HG03565 (cell line): ENCODE measurements at regions not wholly inside any gene's neighbourhood (a gene's known extent, or its start where the extent isn't known, plus 50 kb on each side); places are given as distances from the start of the nearest gene placed in this dataset.

Source experiments
- ATAC-seq: cut with Tn5 transposase; IDR thresholded peaks from one replicate; pipeline ENCODE4 v1.9.1; 2021; ENCODE audit warnings: mild to moderate bottlenecking, moderate library complexity; ENCODE audit not compliant: unreplicated experiment

DNA sequence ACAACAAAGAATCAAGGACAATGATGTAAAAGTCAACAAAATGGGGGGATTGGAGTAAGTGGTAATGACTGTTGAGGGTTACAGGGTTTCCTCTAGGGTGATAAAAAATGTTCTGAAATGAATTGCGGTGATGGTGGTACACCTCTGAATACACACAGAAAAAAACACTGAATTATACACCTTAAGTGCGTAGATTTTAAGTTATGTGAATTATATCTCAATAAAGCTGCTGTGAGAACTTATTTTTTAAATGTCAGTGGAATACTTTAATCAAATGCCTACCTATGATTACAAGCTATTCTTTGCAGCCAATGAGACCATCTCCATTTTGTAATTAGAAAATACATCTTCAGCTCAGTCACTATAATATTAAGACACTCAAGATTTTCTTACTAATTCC, 53.5 kb downstream of the ZNF608 start:
- ATAC-seq = no peak

DNA sequence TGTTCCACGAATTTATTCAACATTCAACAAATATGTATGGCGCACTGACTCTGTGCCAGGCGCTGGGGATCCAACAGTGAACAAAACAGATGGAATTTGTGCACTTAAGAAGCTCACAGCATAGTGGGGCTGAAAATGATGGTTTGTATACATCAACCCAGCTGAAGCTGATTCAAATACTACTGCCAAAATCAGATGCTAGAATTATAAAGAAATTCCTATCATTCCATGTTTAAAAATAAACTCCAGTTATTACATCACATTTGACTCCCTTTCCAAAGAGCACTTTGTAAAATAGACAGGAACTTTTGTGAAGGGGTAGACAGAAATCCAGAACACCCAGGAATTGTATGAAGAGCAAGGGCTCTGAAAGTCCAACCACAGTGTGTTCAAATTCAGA, 54.1 kb downstream of the ZNF608 start:
- ATAC-seq = no peak

DNA sequence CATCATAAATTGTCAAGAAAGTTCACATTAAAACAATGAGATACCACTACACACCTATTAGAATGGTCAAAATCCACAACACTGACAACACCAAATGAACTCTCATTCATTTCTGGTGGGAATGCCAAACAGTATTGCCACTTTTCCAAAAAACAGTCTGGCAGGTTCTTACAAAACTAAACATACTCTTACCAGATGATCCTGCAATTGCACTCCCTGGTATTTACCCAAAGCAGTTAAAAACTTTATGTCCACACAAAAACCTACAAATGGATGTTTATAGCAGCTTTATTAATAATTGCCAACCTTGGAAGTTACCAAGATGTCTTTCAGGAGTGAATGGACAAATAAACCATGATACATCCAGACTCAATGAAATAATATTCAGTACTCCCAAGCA, 56.8 kb downstream of the ZNF608 start:
- ATAC-seq = no peak

DNA sequence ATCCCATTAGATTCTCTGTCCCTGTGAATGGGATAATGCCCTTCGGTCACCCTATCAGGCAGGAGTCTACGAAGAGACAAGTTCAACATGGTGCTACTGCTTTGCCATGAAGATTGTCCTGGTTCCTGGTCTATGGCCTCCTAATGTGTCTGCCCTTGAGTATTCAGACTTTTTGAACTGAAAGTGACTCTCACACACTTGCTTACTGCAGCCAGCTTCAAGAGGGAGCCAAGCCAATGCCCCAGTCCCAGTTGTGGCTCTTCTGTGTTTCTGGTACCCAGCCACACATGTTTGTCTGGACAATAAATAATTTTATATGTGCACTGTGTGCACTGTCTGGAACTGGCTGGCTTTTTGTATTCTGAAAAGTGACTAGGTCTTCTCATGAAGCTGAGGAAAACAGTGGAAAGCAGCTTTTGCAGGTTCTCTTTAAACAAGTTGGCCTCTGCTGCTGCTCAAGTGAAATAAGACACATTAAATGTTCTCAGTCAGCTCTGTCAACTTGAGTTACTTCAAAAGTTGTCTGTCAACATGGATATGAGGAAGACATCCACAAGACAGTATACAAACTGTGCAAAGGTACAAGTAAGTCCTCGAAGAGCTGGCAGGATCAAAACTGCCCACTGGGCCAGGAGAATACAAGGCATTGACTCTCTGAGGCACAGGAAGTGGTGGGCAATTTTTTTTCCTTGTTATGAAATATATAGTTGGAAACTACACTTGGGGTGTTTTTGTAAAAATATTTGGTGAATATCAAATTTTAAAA, 60.0 kb downstream of the ZNF608 start:
- no peak for ATAC-seq

DNA sequence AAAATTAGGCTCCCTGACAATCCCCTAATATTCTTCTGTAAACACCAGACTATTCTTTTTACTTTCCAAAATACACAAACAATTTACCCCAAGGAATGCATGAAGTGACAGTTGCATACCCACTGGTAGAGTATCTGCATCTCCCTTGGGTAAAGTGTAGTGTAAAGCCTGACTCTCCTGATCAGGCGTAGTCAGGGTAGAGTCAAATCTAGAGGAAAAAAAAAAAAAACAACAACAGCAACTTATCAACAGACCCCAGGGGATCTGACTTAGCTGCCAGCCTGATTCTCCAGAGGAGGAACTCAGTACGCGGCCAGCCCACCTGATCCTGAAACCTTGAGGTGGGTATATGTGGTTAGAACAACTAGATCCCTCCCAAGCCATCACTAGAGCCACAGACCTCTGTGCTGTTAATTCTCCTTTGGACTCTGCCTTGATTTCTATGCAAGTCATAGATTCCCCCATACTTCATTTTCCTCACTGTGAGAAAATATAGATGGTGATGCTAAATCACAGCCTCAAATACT, 61.0 kb downstream of the ZNF608 start:
- no peak for ATAC-seq

DNA sequence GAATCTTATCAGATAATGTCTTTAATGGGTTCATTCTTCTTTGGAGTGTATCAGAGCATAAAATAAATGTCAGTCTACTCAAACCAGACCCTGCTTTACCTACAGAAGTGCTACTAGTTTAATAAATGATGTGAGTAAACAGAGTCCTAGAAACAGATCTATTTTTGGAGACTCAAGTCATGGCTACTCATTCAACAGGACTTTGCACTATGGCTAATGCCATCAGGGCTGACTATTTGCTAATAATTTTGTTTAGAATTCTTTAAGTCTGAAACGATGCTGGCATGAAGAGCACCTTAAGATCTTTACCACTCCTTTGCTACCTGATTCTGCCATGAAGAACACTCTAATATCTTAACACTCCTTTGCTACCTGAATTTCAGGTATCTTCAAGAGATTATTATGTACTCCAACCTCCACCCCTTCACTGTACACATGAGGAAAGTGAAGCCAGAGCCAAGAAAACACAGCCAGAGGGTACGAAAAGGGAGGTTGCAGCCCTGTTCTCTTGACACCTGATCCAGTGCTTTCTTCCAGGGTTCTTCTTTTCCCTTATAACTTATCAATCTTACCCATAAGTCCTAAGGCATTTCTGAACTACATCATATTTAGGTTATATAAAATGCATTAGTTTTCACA, 62.4 kb downstream of the ZNF608 start:
- ATAC-seq = no peak

DNA sequence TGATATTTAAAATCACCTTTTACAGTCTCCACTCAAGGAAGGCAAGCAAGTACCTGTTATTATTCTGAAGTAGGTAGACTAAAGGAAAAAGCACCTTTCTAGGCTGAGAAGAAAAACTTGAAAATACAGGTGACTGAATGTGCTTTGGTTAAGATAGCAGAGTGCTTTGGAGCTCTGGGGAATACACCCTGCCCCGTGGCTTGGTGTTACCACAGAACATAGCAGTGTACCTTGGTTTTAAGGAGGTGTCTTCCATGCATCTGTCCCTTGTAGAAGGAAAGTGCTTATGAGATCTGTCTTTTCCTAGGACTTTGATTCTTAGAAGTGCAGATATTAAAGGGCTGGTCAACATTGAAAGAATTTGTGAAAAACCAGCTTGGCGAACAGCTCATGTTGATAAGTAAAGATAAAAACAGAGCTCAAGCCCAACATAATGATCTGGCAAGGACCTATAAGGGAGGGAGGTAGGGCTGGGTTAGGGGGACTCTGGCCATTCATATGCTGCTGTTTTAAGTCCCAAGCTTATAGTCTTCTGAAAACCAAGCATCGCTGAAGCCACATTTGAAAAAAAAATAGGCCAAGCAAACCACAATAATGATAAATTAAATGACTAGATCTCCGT, 66.8 kb downstream of the ZNF608 start:
- no peak for ATAC-seq

DNA sequence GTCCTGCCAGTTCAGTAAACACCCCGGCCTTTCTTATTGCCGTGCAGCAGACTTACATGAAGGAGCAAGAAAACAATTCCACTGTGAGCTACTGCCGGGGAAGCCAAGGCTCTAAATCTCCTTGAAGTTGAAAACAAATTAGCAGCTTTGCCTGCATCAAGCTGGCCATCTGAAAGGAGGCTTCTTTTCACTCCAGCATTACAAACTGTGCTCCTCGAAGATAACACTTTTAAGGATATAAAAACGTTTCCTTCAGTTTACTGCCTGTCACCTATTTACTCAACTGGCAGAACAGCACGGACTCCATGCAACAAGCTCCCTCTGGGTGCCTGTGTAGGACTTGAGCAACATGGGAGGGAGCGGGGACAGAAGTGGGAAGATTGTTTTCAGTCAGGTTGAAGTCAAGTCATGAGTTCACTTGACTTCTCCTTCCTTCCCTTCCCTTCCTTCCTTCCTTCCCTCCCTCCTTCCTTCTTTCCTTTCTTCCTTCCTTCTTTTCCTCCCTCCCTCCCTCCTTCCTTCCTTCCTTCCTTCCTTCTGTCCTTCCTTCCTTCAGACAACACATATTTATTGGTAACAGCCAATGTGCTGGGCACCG, 67.4 kb downstream of the ZNF608 start:
- ATAC-seq = no peak

DNA sequence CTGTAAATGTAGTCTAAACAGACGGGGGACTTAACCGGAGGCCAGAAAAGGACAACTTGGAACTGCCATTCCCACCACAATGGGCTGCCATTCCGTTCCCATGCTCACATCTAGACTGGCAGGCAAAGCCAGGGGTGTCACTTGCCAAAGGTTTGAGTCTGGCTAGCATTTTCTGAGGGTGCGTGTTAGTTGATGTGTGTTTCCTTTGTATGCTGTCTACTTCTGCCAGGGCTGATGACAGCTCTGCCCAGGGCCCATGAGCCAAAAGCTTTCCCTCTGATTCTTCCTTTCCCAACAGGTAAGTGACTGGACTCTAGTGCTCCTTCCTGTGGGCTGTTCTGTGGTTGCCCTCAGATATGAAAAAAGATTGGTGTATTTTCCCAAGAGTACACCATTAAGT, 68.0 kb downstream of the ZNF608 start:
- no peak for ATAC-seq

DNA sequence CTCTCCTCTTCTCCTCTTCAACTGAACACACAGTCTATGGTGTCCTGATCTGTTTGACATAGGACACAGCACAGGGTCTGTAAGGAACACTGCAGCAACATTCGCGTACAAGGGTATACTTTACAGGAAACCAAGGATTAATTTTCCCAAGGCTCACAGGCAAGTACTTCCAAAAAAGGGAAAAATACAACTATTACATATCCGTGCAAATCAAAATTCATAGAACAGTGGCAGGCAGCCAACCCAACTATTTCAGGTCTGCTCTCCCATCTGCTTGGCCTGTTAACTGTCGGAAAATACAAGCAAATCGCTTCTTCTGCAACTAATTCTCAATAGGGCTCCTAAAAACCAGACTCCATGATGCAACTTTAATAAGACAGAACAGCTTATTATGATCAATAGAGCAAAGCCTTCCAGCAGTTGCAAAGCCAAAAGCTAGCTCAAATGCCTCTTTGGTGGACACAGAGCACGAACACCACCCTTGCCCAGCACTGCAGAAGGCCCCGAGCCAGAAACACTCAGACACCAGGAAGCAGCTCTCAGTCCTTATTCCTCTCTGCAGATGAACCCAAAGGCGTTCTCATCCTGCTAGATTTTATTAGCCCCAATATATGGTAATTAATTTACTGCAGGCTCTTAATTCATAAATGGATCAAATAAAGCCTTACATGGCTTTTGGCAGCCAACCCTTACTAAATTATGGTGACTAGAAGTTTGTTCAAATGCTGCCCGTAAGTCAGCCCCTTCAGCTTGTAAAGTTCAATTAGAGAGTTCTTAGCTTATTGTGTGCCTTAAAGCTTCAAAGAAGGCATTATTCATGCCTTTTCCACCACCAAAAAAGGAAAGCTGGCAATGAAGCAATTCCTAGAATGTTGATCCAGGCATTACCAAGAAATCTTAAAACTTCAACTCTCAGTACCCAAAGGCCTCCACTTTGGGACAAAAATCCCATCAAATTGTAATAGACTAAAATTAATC, 68.8 kb downstream of the ZNF608 start:
- ATAC-seq = no peak

DNA sequence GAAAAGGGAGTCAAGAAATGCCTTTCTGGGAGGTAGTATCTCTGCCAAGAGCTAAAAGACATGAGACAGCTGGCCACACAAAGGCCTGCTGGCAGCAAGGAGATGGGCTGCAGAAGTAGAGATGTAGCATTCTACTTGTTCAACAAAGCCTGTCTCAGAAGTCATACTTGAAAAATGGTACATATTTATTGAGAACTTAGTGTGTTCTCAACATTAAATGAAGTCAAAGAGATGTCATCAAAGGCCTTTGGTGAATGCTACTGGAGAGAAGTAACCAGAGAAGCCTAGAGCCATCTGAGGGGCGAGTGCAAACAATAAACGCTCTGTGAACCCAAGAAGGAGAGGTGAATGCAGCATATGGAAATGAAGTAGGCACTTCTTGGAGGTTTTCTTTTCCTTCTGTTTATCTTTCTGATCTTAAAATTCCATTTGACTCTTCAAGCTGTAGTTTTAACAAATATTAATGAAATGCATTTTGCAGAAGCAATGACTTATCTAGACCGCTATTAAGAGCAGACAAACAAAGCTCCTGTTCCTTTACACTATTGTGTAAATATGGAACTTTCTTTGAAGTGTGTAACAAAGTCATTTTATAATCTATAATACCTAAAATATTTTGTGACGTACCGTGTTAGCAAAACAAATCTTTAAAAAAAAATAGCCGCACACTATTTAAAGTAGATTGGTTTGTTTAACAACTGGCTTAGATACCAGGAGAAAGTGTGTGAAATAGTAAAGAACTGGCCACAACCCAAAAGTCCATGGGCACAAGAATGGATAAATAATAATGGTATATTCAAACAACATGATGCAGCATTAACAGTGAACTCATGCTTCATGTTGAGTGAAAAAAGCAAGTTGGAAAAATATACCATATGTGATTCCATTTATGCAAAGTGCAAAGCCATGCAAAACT, 70.2 kb downstream of the ZNF608 start:
- no peak for ATAC-seq

DNA sequence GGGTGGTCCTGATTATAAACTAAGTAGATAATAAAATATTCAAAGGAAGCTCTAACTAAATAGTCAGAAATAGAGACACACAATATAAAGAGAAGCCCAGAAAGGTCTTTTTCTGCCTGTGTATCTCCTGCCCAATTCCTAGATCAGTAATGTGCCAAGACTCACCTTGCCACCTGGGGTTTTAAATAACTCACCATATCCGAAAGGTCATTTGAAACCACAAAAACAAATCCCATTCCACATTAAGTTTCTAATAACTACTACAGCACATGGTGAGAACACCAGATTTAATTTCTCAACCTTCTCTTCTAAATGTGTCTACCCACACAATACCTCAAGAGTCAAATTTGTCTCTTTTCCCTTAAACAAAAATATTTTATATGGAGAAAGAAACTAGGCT, 75.2 kb downstream of the ZNF608 start:
- ATAC-seq = no peak

DNA sequence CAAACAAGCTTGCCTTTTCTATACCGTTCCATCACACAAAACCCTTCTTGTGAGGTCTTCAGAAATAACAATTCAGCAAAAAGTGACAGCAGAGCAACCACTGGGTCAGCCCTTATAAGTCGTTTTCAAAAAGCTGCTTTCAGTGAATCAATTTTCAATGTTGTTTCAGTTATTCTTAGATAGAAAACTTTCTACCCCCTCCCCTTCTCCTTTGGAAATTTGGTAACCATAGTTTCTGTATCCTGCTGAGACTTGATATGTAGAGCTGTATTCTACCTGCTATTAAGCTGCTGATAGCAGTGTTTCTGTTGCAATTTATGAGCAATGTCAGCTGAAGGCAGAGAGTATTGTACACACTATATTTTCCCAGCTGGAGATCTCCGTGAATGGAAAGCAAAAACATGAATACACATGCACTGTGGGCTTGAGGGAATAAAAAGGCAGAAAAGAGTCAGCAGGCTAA, 75.7 kb downstream of the ZNF608 start:
- no peak for ATAC-seq

DNA sequence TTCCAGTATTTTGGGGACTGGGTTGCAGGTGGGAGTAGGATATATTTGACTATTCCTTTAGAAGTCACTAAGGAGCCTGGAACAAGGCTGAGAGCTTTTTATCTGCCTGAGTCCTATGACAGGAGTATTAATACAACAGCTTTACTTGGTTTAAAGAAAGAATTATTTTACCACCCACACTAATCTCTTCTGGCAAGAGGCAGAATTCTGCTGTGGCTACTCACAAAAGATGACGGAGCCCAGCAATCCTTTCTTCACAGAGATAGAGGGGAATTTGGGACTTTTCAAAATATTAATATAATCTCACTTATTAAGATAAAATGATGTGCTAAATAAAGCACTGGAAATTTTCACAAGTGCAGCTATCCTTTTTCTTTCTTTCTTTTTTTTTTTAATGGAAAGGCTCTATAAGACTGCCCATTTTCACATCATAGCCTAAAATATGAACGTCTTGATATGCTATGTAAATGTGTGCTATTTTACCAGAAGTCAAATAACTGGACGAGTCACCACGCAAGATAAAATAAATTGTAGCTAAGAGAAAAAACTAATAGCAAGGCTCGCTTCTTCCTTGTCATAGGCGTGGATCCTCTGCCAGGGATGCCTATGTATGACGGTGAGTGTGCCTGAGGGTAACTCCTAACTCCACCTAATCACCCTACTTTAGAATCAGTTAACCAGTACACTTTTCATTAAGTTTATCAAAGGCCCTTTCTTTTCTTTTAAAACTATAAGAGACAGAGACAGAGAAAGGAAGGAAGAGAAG, 76.3 kb downstream of the ZNF608 start:
- no peak for ATAC-seq

DNA sequence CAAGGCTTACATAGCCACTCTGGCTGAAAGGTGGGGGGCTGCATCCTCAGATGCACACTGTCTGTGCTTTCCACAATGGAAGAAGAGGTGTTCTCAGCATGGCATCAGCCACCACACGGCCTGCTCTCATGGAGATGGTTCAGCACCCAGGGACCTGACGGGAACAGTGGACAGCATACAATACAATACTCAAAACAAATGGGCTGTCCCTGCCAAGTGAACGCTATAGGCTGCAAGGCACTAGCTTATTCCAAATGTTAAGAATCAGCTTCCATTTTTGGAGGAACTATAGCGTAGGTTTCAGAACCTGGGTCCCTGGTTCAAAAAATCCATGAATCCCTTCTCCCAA, 77.2 kb downstream of the ZNF608 start:
- ATAC-seq = no peak

DNA sequence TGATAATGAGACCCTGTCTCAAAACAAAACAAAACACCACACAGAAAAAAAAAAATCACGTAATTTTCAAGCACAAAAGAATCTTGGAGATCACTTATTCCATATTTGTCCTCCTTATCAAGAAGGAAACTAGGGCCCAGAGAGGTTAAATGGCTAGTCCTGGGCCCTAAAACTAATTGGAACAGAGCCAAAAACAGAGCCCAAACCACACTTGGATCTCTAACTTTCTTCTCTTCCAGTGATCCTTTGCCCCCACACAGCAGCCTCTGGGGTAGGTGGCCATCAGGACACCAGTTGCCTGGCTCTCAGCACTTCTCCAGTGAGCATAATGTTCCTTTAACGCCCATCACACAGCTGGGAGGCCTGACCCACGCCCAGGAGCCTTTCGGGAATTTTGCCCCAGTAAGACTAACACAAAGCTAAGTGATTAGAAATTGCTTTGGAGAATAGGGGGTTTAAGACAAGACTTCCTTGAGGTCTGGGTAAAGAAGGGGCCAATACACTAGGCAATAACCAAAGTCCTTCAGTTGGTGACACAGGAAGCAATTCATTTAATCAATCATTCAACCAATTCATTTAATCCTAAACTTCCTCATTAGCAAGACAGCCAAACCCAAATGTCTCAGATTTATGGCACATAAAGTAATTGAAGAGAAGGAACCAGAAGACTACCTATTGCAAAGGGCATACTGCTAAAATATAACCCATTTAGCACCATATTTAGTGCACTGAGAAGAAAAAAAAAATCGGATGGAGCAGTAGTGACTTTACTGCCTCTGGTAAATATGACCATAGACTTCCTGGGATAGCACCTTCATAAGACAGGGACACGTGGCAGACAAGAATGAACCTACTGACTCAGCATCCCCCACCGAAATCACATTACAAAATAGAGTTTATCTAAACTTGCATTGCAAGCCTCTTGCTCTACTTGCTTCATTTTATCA, 77.8 kb downstream of the ZNF608 start:
- ATAC-seq = no peak

DNA sequence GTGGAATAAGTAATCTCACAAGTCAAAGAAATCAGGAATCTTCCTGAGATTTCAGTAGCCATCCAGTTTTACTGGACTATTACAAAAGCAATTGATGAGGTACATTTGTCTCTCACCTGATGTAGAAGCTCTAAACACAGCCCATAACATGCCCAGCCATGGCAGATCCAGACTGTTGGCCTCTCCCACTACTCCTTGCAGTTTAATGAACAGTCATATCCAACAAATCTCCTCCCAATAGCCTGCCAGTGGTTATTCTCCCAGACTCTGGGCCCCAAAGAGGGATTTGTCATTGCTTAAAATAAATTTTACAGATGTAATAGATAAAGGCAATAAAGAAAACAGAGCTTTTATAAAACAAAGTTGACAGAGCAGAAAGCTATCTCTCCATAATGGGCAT, 80.8 kb downstream of the ZNF608 start:
- ATAC-seq = no peak

DNA sequence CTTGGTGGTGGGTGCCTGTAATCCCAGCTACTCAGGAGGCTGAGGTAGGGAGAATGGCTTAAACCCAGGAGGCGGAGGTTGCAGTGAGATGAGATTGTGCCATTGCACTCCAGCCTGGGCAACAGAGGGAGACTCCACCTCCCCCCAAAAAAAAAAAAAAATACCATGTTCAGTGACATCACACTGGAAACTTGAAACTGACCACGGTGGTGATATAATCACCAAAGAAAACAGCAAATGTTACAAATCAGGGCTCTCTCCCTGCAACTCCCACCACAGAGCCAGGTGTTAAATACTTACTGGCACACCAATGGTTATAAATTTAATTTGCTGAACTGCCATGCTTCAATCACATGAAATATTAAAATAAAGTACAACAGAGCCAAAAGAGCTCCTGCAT, 81.4 kb downstream of the ZNF608 start:
- ATAC-seq = no peak
